ENCODE measurements at regions not wholly inside any gene's neighbourhood (a gene's known extent, or its start where the extent isn't known, plus 50 kb on each side); places are given as distances from the start of the nearest gene placed in this dataset.
A peak's percentile ranks its signal among the peaks of the same experiment; 100 is the strongest.

DNA sequence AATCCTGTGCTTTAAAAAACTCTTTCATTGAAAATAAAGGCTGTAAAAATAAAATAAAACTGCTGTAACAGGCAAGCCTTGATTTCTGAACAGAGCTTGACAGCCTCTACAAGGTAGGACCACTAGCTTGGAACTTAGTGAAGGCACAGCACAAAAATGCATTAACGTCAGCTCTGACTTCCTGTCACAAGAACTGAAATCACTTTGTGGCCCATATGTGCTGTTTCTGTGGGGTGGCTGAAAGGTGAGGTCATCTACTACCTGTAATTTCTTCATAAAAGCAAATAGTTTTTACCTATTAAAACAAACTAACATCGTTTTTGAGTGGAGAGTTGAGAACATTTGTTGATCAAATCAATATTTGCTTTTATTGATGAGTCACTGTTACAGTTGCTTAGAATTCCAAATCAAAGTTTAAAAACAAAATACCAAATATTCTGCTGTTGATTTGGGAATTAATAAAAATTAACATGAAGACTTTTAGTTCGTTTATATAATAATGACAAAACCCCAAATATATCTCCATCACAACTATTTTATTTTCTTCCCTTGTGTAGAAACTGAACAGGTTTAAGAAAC, 1034.1 kb downstream of the MCTP2 start:
- DNase-seq: no peak

DNA sequence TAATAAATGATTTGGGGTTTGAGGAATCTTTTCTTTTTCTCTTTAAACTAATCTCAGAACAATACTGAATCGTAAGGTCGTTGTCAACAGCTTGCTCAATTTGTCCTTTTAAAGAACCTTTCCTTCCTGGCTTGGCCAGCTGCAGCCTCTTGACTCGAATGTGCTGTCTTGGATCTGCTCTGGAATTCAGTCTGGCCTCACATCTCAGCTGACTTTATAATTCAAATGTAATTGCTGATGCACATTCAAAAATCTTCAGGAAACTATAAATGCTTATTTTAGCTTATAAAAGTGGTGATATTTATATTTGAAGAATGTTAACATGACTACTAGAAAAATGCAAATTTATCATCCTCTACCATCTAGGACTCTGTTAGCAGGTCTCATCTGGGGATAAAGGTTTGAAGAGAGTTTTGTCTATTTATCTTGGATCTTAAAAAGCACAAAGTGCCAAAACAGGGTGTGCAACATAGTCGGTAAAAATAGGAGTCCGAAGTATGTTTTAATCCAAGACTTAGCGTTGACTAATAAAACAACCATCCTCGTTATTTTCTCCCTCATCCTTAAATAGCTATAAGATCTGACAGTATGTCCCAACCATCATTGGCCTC, 1035.2 kb downstream of the MCTP2 start:
- DNase-seq: no peak

DNA sequence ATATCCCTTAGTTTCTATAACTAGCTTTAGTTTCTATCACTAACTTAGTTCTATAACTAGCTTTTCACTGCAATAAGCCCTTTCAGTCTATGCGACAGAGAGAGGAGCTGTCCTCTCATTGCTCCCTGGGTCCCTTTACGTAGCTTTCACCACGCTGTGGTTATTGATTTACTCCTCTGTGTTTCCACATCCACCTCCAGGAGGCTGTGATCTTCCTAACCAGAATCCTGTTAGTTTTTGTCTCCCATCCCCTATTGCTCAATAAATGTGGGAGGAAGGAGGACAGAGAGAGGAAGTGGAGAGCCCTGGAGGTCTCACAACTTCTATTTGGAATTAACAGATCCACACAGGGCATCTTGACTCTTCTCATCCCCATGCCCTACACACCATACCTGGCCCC, 1036.1 kb downstream of the MCTP2 start:
- no peak for DNase-seq

DNA sequence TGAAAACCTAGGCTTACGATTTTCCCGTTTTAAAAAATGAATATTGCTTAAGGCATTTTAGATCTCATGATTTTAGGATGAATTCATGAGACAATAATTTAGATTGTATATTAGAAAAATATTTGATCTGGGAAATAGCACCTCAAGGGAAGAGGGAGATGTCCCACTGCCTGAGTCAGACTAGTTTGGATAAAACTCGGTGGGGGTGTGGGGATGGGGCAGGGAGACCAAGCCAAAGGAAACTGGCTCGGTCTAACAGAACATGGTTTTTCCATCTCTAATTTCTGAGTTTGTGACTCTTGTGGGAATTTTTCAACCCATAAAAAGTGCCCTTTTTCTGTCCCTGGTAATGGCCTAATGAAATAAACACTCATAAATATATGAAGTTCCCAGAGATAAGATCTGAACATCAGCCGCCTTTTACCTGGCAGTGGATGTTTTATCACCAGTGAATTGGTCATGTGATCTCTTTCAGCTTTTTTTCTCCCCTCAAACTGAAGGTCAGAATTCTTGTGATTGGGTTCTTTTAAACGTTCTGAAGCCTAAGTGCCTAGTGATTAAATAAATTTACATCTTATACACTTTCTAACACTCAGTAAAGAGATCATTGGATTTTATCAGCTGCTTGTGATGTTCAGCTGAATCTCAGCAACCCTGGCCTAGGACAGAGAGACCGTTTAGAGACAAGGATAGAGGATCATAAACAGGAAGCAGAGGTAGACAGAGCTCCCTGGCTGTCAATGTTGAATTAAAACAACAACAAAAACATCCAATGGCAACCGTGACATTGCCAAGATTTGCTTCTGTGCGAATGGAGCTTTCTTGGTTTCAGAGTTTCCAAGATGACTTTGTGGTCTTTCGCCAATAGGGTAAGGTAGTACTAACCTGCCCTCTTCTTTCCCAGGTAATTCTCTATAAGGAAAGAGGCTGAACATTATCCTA, 1038.2 kb downstream of the MCTP2 start:
- no peak for DNase-seq

DNA sequence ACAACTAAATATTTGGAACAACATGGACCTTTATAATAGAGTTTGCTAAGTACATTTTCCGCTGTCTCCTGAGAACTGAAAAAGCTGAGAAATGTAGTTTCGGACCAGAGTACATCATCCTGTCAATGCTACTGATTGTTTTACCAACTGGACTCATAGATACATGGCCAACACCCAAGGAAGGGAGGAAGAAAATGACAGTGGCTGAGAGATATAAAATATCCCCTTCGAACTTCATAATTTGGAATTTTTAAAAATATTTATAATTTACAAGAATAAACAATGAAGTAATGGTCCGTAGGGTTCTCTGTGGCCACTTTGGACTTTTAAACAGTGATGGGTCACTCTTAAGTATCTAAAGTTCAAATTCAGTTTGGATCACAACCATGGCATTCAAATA, 1042.7 kb downstream of the MCTP2 start:
- DNase-seq: no peak

DNA sequence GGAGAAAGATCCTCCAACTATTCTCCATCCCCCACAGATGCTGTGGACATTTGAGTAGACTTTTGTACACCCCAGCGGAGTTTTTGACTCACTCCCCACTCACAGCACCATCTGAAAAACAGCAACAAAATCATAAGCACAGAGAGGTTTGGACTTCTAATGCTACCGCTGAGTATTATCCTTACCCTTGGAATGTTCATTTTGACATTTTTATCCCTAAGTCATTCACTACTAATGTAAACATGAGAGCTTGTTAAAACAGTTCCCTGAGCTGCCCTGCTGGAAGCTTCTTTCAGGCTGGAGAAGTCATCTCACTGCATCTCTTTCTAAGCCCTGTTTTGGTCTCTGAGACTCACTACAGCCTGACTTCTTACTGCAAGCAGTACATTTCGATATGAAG, 1045.9 kb downstream of the MCTP2 start:
- DNase-seq: no peak

DNA sequence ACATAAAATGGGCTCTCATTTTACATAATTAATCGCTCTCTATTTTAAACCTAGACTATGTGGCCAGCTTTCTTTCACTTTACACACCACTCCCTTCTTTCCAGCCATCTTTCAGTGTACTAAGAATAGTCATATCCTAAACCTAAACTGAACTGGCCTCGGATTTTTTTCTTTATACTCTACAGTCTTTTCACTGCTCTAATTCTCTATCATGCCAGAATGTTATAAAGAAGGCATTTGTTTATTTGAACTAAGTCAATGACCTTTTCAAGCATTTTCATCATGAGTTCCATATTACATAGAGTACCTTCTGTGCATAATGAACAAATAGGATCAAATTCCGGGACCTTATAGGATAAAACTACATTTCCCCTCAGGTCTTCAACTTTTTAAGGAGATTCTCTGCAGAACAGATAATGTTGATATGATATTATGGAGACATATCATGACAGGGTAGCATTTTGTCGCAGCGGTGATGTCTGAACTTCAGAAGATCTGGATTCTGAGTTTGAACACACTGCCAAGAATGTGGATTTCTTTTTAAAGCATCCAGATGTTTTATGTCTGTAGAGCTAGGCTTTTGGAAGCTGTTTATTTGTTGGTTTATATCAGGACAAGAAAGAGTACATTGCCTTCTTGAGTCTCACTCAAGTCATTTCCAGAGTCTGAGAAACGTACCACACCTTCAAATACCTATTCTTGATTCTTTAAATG, 1047.3 kb downstream of the MCTP2 start:
- DNase-seq: no peak

DNA sequence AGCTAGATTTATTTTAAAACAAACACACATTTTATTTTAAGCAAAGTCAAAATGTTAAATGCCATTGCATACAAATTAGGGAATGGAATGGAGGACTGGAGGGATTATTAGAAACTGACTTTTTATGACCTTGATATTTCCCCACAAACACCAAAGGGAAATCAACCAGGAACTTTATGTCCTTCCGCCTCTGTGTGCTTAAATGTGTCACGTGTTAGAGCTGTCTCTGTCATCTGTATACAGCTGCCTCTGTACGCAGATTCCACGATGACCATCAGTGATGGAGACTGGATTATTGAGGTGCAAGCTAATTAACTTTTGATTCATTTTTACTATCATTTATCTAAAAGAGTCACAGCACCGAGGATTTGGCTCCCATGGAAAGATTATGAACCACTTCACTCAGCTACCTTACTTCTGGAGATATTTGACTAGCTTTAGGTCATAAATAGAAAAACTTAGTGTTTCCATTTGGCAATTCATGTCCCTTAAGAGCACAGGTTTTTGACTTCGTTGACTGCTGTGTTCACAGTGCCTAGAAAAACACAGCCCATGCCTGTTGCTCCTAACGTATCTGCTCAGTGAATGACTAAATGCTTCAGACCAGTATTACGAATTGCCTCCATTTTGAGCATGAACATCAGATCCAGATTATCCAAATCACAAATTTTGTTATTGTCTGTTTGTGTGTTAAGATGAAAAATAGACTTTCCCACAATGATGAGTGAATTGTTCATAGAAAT, 1048.1 kb downstream of the MCTP2 start:
- no peak for DNase-seq

DNA sequence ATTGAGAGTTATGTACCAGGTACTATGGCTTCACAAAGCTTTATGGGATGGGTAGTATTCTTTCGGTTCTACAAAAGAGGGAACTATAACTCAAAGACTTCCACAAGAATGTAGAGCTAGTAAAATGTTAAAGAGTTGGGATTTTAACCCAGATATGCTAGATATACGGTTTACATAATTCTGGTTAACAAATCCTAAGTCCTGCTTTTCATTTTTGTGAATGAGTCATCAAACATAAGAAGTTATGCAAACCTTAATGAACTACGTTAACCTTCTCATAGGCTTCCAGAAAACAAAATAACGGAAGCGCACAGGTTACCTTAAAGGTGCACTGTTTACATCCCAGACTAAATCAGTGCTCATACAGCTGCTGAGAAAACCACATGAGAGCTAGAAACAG, 1049.3 kb downstream of the MCTP2 start:
- DNase-seq: no peak

DNA sequence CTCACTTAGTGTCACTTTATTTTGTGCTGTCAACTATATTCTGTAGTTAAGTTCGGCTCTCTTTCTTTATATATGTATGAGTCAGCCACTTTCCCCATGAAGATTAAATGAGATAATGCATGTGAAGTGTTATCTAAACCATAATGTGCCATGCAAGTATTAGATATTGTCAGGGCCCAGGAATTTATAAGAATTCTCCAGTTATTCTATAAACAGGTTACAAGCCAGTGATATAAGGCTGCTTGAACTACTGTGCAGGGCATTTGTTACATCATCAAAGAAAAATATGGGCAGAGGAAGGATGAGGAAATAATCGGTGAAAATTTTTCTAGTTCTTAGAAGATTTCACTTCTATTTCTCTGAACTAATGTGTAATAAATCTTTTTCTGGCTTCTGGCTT, 1049.0 kb upstream of the NR2F2 start:
- no peak for DNase-seq

DNA sequence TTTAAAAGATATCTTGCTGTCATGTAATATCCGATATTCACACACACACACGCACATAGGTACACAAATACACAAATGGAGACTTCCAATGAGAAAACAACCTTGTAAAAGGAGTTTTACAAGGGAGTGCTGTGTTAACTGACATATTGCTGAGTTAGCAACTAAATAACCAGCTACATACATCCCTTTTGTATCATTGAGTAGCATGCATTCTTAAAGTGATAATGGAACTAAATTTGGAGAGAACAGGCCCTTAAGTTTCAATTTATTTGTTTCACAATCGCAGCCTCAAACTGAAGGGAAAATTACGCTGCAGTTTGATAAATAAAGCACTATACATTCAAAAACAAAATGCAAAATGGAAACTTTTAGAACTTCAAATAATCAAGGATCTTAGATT, 1046.0 kb upstream of the NR2F2 start:
- DNase-seq: no peak

DNA sequence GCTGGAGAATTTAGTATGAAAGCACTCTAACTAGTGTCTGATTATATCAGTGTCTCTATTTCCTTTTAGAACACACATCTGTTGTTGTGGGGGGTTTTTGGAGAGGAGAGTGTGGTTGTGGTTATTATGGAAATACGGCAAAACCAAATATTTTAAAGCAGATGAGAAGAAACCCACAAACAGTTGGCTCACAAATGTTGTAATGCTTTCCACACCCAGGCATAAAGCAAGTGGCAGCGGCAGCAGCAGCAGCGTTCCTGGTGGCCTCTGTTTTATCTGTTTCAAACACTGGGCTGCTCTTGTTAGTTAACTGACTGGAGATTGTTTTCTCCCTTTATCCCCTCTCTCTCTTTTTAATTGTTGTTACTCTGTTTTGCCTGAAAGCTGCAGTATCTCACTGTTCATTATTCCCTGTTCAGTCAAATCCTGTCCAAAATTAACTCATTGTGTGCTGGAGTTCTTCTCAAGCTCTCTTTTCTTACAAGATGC, 1045.5 kb upstream of the NR2F2 start:
- peak in 1 of 2 experiments; percentile 49 for DNase-seq

DNA sequence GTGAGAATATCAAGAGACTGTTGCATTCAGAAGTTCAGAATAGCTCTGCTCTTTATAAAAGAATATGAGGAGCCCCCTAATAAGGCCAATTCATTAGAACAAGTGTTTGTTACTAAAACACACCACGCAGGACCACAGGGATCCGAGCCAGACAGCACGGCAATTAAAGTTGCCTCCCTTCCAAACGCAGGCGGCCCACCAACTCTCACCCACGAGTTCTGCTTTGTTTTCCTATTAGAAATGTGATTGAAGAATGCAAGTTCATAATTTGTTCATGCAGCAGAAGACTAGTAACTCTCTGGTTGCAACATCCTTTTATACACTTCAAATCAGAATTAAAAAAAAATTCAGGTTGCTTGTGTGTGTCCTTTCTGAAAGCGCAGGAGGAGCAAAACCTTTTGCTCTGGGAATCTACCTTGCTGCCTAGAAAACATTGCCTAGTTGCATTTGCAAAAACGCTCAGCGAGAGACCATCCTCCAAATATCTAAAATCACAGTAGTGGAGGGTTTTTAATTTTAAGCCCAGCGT, 1044.1 kb upstream of the NR2F2 start:
- no peak for DNase-seq

DNA sequence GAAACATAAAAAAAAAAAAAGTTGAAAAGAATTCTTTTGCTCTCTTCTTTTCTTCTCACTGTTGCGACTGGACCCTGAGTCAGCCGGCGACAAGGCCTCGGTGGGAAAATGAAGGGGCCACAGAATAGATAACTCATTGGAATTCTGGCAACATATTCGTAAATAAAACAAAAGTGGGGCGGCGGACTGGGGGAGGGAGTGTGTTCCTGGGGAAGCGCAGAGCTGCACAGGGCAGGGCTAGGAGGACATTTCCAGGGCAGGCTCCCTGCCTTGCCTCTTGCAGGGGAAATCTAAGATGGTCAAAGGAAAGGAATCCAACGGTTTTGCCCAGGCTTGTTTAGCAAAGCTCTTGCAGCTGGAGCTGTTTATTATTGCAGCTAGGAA, 1042.8 kb upstream of the NR2F2 start:
- no peak for DNase-seq

DNA sequence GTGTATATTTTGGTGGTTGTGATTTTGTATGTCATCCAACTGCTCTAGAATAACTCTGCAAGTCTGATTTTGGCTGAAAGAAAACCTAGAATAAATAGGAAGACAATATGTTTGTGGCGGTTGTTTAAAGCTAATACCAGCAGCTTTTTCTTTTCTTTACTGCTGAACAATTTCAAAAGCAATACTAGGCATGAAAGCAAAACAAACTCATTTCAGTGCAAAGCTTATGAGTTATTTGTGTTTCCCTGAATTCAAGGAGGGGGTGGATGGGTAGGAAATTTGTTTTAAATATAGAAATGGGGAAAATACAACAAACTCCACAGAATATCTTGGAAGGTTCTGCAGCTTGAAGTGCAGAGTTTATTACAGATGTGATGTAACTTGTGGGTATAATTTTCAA, 1041.9 kb upstream of the NR2F2 start:
- no peak for DNase-seq

DNA sequence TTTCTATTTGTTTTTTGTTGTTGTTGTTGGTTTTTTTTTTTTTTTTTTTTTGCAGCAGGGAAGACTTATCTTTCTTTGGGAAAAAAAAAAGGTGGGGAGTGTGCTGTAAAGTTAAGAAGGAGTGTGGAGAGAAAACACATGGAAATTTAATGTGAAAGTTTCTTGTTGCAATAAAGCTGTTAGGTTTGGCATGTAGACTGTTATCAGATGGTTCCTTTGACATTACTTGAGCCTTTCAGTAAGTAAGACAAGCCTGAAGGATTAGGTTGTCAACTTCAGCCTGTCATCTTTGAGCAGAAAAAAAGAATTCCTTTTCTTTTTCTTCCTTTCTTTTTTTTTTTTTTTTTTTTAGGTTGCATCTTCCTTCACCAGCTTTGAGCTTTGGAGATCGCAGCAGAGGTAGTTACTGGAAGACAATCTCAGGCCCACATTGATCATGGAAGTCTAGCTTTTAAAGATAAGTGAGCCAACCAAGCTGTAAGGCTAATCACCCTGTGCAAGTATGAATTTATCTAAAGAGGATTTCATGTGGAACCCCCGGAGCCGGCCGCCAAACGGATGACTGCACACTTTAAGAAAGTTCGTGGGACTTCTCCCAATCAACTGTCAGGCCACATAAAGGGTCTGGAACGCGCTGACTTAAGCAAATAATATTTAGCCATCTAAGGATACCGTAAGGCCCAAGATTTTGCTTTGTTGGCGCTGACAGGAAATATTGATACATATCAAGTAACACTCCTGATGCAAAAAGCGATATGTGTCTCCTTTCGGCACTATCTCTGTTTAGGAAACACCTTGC, 1040.1 kb upstream of the NR2F2 start:
- DNase-seq: no peak

DNA sequence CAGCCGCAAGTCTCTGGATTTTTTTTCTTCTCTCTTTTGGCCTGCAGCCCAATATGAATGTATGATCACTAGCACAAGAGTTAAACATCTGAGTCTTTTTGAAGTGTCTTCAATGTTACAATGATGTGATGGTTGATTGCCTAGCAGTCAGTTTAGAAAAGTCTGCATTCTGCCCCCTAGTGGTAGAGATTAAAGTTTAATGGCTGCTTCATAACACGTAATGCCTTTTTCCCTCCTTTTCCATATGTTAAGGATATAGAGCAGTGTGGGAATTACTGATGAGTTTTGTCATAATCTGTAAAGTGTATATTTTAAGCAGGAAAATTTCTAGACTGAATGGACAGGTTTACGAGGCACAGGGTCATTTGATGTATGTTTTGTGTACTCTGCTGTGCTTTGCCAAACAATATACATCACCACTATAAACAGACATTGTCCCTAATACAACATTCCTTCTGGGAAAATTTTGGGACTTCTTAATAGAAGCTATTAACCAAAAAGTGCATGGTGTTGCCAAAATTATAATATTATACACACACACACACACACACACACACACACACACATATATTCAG, 1038.5 kb upstream of the NR2F2 start:
- peak; percentile 18 to 28 for DNase-seq

DNA sequence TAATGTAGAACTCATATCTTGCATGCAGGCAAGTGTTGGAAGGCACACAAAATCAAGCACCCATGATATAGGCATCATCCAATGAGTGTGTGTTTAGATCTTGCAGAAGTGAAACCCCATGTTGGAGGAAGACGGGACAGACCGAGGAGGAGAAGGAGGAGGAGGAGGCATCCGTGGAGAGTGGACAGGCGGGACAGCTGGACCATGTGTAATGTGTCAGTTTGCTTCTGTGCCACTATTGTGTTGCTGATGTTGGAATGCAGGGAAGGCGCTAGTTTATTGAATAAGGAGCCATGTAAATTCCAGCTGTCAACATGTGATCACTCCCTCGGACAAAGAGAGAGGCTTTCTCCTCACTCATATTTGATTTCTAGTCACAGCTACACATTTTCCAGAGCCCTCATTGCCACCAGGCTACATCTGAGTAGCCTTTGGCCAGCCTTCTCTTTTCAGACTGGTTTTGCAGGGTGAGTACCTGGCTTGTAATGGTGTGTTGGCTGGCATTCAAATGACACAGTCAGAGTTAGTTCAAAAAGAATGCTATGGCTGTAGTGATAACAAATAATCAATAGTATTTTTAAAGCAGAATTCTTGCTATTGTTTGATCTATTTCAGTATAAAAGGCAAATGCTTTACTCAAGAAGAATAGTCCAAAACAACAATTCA, 1037.6 kb upstream of the NR2F2 start:
- no peak for DNase-seq

DNA sequence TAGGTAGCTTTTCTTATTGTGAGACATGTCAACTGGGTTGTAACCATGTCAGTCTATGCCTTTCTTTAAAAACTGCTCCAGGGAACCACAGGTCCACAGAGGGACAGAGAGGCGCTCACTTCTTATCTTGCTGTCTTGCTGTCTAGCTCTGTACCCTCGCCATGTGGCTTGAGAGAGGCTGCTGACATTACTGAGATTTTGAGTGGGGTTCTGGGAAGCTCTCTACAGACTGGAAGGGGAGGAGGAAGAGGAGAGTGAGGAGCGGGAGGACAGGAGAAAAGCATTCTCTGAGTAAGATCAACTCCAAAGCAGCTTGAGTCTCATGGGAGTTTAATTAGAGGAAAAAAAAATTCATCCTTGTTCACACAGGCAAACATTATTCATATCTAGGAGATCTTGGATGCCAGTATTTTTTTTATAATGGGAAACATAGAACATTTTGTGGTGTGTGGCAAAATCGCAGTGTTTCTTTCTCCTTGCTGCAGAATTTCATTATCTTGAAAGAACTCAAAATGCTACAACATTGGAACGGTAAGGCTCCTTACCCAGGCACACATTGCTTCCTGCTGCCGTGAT, 1037.0 kb upstream of the NR2F2 start:
- no peak for DNase-seq

DNA sequence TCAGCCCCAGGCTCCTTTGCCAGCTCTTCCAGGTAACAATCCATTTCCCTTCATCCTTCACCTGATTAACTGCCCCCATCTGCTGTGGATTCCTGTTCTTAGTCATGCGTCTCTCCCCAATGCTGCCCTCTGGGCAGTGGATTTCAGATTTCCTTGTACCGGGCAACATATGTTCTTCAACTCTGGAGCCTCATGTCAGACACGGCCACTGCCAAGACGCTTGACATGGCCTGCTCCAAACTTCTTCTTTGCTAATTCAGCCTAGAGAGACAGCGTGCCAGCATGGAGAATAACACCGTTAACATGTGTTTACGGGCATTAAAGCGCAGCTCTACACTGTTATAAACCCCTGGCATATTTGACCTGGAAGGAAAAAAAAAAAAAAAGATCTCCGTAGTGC, 1035.1 kb upstream of the NR2F2 start:
- DNase-seq: no peak

Data from AML-193 (cell line).